ENCODE measurements at regions not wholly inside any gene's neighbourhood (a gene's known extent, or its start where the extent isn't known, plus 50 kb on each side); places are given as distances from the start of the nearest gene placed in this dataset.

GRCh38 chr11:92022499-92022898, 202.1 kb upstream of the FAT3 start (continued):
- TF ChIP-seq ZNF518A (tag by site-specific recombination; conservative IDR thresholded peaks at IDR 0.05; ENCODE audit: low read depth) (no peak), ZBTB8A (tag by site-specific recombination; IDR thresholded peaks at IDR 0.05) (no peak), EGR2 (tag by site-specific recombination; IDR thresholded peaks at IDR 0.05; ENCODE audit: low read depth) (no peak), ZNF248 (tag by site-specific recombination; IDR thresholded peaks at IDR 0.05) (no peak), ZNF16 (tag by site-specific recombination; IDR thresholded peaks at IDR 0.05; ENCODE audit: low read depth) (no peak), KLF17 (tag by site-specific recombination; IDR thresholded peaks at IDR 0.05) (no peak)

- no peak for TF ChIP-seq ZNF658 (tag by site-specific recombination; IDR thresholded peaks at IDR 0.05)
- no peak for TF ChIP-seq ZNF707 (tag by site-specific recombination; IDR thresholded peaks at IDR 0.05)
- TF ChIP-seq SETDB1 (IDR thresholded peaks at IDR 0.05; ENCODE audit: insufficient read length, low read length) = no peak
- no peak for TF ChIP-seq ZNF37A (tag by site-specific recombination; IDR thresholded peaks at IDR 0.05)
- TF ChIP-seq, protein P1, sequence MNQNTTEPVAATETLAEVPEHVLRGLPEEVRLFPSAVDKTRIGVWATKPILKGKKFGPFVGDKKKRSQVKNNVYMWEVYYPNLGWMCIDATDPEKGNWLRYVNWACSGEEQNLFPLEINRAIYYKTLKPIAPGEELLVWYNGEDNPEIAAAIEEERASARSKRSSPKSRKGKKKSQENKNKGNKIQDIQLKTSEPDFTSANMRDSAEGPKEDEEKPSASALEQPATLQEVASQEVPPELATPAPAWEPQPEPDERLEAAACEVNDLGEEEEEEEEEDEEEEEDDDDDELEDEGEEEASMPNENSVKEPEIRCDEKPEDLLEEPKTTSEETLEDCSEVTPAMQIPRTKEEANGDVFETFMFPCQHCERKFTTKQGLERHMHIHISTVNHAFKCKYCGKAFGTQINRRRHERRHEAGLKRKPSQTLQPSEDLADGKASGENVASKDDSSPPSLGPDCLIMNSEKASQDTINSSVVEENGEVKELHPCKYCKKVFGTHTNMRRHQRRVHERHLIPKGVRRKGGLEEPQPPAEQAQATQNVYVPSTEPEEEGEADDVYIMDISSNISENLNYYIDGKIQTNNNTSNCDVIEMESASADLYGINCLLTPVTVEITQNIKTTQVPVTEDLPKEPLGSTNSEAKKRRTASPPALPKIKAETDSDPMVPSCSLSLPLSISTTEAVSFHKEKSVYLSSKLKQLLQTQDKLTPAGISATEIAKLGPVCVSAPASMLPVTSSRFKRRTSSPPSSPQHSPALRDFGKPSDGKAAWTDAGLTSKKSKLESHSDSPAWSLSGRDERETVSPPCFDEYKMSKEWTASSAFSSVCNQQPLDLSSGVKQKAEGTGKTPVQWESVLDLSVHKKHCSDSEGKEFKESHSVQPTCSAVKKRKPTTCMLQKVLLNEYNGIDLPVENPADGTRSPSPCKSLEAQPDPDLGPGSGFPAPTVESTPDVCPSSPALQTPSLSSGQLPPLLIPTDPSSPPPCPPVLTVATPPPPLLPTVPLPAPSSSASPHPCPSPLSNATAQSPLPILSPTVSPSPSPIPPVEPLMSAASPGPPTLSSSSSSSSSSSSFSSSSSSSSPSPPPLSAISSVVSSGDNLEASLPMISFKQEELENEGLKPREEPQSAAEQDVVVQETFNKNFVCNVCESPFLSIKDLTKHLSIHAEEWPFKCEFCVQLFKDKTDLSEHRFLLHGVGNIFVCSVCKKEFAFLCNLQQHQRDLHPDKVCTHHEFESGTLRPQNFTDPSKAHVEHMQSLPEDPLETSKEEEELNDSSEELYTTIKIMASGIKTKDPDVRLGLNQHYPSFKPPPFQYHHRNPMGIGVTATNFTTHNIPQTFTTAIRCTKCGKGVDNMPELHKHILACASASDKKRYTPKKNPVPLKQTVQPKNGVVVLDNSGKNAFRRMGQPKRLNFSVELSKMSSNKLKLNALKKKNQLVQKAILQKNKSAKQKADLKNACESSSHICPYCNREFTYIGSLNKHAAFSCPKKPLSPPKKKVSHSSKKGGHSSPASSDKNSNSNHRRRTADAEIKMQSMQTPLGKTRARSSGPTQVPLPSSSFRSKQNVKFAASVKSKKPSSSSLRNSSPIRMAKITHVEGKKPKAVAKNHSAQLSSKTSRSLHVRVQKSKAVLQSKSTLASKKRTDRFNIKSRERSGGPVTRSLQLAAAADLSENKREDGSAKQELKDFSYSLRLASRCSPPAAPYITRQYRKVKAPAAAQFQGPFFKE (tag by site-specific recombination; IDR thresholded peaks at IDR 0.05; ENCODE audit: borderline replicate concordance) = no peak
- no peak for TF ChIP-seq ZNF792 (tag by site-specific recombination; IDR thresholded peaks at IDR 0.05)
- TF ChIP-seq ZNF211 (tag by site-specific recombination; IDR thresholded peaks at IDR 0.05; ENCODE audit: low read depth) = no peak
- TF ChIP-seq, protein P2, sequence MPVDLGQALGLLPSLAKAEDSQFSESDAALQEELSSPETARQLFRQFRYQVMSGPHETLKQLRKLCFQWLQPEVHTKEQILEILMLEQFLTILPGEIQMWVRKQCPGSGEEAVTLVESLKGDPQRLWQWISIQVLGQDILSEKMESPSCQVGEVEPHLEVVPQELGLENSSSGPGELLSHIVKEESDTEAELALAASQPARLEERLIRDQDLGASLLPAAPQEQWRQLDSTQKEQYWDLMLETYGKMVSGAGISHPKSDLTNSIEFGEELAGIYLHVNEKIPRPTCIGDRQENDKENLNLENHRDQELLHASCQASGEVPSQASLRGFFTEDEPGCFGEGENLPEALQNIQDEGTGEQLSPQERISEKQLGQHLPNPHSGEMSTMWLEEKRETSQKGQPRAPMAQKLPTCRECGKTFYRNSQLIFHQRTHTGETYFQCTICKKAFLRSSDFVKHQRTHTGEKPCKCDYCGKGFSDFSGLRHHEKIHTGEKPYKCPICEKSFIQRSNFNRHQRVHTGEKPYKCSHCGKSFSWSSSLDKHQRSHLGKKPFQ (tag by site-specific recombination; IDR thresholded peaks at IDR 0.05) = no peak
- TF ChIP-seq HOXD13 (CRISPR knock-in tag; IDR thresholded peaks at IDR 0.05; ENCODE audit: borderline replicate concordance) = no peak
- TF ChIP-seq ZNF624 (tag by site-specific recombination; IDR thresholded peaks at IDR 0.05) = no peak
- TF ChIP-seq ZNF114 (tag by site-specific recombination; IDR thresholded peaks at IDR 0.05) = no peak
- TF ChIP-seq ZNF274 (IDR thresholded peaks at IDR 0.05; ENCODE audit: low read length) = no peak
- TF ChIP-seq ZNF274 (tag by site-specific recombination; IDR thresholded peaks at IDR 0.05; ENCODE audit: borderline replicate concordance) = no peak
- TF ChIP-seq, protein P3, sequence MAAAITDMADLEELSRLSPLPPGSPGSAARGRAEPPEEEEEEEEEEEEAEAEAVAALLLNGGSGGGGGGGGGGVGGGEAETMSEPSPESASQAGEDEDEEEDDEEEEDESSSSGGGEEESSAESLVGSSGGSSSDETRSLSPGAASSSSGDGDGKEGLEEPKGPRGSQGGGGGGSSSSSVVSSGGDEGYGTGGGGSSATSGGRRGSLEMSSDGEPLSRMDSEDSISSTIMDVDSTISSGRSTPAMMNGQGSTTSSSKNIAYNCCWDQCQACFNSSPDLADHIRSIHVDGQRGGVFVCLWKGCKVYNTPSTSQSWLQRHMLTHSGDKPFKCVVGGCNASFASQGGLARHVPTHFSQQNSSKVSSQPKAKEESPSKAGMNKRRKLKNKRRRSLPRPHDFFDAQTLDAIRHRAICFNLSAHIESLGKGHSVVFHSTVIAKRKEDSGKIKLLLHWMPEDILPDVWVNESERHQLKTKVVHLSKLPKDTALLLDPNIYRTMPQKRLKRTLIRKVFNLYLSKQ (tag by site-specific recombination; IDR thresholded peaks at IDR 0.05; ENCODE audit: borderline replicate concordance) = no peak
- TF ChIP-seq SP3 (tag by site-specific recombination; IDR thresholded peaks at IDR 0.05) = no peak
- Histone ChIP-seq H3K4me3 (ENCODE audit: low read depth, low read length) (no peak overlapping the region), H3K36me3 (ENCODE audit: control insufficient read depth in 2 of 2, insufficient read depth in 1 of 2, low read length in 2 of 2) (no peaks in the 10 kb centered on the region), H3K27ac (ENCODE audit: extremely low read depth, low read depth, low read length) (no peak overlapping the region), H3K4me1 (ENCODE audit: control insufficient read depth, insufficient read depth, low read length) (no peaks in the 10 kb centered on the region), H3K9me3 (ENCODE audit: control insufficient read depth, insufficient read depth, low read depth, low read length) (no peaks in the 10 kb centered on the region)
- POLR2A ChIA-PET = no interaction called here
- CTCF ChIA-PET = interaction anchor here (0.7 kb wide), 1 partner anchor 29 kb away, joined by 3 read pairs; no protein-coding TSS in a partner anchor
Measured at GRCh38 chr11:92018332-92018731, 206.3 kb upstream of the FAT3 start.
